BLaER1 (cell line): ENCODE measurements at regions not wholly inside any gene's neighbourhood (a gene's known extent, or its start where the extent isn't known, plus 50 kb on each side); places are given as distances from the start of the nearest gene placed in this dataset.
A peak's percentile ranks its signal among the peaks of the same experiment; 100 is the strongest.
"Not testable (repeated sequence)": the region's sequence is repeated elsewhere in the genome, so short reads cannot be mapped to it uniquely, and the experiment has no call there.

Experiments used
- H3K27ac ChIP-seq: shearing (Covaris generic); formaldehyde crosslinking; 2 replicates; pipeline ENCODE4 v1.8.1; 2022
- H3K27me3 ChIP-seq: shearing (Covaris generic); formaldehyde crosslinking; 2 replicates; pipeline ENCODE4 v1.8.1; 2022
- H3K36me3 ChIP-seq: shearing (Covaris generic); formaldehyde crosslinking; 2 replicates; pipeline ENCODE4 v1.8.1; 2022
- H3K4me1 ChIP-seq: shearing (Covaris generic); formaldehyde crosslinking; 2 replicates; pipeline ENCODE4 v1.8.1; 2022
- H3K4me2 ChIP-seq: shearing (Covaris generic); formaldehyde crosslinking; 2 replicates; pipeline ENCODE4 v1.8.1; 2022
- H3K4me3 ChIP-seq: shearing (Covaris generic); formaldehyde crosslinking; 2 replicates; pipeline ENCODE4 v1.8.1; 2022
- H3K9ac ChIP-seq: shearing (Covaris generic); formaldehyde crosslinking; 2 replicates; pipeline ENCODE4 v1.8.1; 2022
- H3K9me3 ChIP-seq: shearing (Covaris generic); formaldehyde crosslinking; 2 replicates; pipeline ENCODE4 v1.8.1; 2022
- H4K20me1 ChIP-seq: shearing (Covaris generic); formaldehyde crosslinking; 2 replicates; pipeline ENCODE4 v1.8.1; 2022
- Cebpa-rat ChIP-seq: shearing (Covaris generic); IDR thresholded peaks from 2 replicates; pipeline ENCODE4 v1.8.1; 2022

DNA sequence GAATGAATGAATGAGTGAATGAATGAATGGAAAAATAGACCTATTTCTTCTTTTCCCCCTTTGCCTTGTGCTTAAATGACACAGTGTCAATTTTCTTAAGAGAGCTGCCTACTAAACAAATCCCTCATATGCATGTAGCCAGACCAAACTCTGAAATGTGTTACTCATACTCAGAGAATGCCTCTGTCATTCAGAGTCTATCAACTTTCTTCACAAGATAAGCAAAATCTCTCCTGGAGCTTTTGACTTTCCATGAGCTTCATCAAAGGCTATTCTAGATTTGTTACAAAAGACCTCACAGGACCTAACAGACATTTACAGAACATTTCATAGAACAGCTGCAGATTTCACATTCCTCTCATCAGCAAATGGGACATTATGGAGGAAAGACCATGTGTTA lies 275.7 kb upstream of the MSX2 start:
- Histone ChIP-seq H3K36me3 (no peaks in the 10 kb centered on the region), H4K20me1 (no peaks in the 10 kb centered on the region), H3K4me2 (no peak overlapping the region), H3K4me1 (no peaks in the 10 kb centered on the region), H3K9ac (no peak overlapping the region), H3K27me3 (no peaks in the 10 kb centered on the region), H3K27ac (no peak overlapping the region), H3K9me3 (peaks cover 7% of the 10 kb centered on the region; the same call in 1 of the 2 replicates), H3K4me3 (no peak overlapping the region)
- no peak for TF ChIP-seq Cebpa-rat

DNA sequence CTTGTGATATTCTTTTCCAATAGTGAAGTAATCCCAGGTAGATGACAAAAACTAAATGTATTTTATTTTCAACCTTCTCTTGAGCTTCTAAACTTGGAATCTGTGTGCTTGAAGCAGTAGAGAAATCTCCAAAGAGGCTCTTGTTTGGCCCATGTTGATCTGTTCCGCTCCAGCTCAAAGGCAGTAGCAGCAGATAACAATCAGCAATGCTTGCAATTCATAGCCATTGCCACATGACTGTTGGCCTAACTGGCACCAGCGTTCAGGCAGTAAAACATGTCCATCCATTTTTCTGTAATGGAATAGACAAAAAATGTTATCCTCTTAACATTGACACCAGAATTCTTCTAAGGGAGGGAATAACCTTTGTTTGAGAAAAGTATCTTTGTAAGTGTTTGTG lies 270.7 kb upstream of the MSX2 start:
- no peaks in the 10 kb centered on the region for H3K36me3 ChIP-seq
- H3K9ac ChIP-seq = no peak overlapping the region
- H4K20me1 ChIP-seq = no peaks in the 10 kb centered on the region
- H3K4me2 ChIP-seq = no peak overlapping the region
- no peak overlapping the region for H3K4me3 ChIP-seq
- peaks cover 7% of the 10 kb centered on the region; the same call in 1 of the 2 replicates for H3K9me3 ChIP-seq
- no peaks in the 10 kb centered on the region for H3K27me3 ChIP-seq
- H3K27ac ChIP-seq = no peak overlapping the region
- TF ChIP-seq Cebpa-rat = no peak
- peaks cover 10% of the 10 kb centered on the region for H3K4me1 ChIP-seq

DNA sequence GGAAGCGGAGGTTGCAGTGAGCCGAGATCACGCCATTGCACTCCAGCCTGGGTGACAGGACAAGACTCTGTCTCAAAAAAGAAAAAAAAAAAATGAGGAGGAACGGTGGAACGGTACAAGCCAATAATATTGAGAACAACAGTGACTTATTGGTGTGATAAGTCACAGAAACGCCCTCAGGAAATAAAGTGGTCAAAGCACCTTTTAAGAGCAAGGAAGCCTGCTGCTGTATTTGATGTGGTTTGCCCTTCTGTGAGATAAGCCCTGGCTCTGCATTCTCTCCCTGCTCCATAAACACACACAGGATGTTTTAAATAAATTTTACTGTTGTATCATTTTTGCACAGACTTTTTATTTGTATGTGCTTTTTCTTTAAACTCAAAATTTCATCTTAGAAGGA lies 269.9 kb upstream of the MSX2 start:
- no peak overlapping the region for H3K4me3 ChIP-seq
- H3K4me1 ChIP-seq = peaks cover 10% of the 10 kb centered on the region
- H3K9ac ChIP-seq = no peak overlapping the region
- peaks cover 3% of the 10 kb centered on the region; the same call in 1 of the 2 replicates for H3K9me3 ChIP-seq
- no peak for TF ChIP-seq Cebpa-rat
- H3K36me3 ChIP-seq = no peaks in the 10 kb centered on the region
- H4K20me1 ChIP-seq = no peaks in the 10 kb centered on the region
- H3K27ac ChIP-seq = no peak overlapping the region
- H3K4me2 ChIP-seq = peak overlapping the region; percentile 26
- no peaks in the 10 kb centered on the region for H3K27me3 ChIP-seq

DNA sequence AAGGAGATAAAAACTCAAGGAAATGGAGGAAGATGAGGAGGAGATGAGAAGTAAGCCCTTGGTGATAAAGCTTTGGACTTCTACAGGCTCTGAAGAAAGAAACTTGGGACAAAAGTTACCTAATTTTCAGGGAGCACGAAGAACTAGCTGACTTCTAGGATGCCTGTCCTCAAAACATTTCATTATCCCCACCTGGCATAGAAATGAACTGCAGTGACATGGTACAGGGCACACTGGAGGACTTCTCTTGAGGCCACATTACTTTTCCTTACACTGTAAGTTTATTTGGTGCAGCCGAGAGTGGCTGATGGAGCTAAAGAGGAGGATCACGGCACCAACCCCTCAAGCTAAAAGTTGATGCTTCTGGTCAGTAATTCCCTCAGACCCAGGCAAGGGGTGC lies 269.5 kb upstream of the MSX2 start:
- peak overlapping the region; percentile 26 for H3K4me2 ChIP-seq

DNA sequence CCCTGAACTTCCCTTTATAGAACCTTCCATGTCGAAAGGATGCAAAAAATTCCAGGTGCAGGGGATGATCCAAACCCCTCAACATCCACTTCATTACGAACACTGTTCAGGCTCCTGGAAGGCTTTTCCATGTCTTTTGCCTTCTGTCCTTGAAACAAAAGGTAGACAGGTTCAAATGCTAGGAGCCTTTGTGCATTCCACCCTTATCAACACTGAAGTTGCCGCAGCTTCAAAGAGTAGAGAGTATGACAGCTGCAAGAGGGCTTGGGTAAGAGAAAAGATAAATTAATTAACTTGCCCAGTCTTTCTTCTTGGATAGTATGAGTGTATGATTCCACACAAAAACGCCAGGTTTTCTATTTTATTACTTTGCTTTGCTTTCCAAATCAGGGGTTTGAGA lies 269.1 kb upstream of the MSX2 start:
- no peaks in the 10 kb centered on the region for H3K27me3 ChIP-seq
- H3K4me3 ChIP-seq = no peak overlapping the region
- no peak overlapping the region for H3K27ac ChIP-seq
- no peak overlapping the region for H3K4me2 ChIP-seq
- H3K36me3 ChIP-seq = no peaks in the 10 kb centered on the region
- H3K9me3 ChIP-seq = no peaks in the 10 kb centered on the region
- H4K20me1 ChIP-seq = no peaks in the 10 kb centered on the region
- H3K9ac ChIP-seq = no peak overlapping the region
- H3K4me1 ChIP-seq = peaks cover 10% of the 10 kb centered on the region
- no peak for TF ChIP-seq Cebpa-rat

More for the DNA sequence above, 269.5 kb upstream of the MSX2 start:
- Histone ChIP-seq H3K36me3 (no peaks in the 10 kb centered on the region), H3K4me1 (peaks cover 10% of the 10 kb centered on the region), H3K27ac (no peak overlapping the region), H3K9ac (no peak overlapping the region), H4K20me1 (no peaks in the 10 kb centered on the region), H3K27me3 (no peaks in the 10 kb centered on the region), H3K4me3 (no peak overlapping the region), H3K9me3 (no peaks in the 10 kb centered on the region)
- no peak for TF ChIP-seq Cebpa-rat

DNA sequence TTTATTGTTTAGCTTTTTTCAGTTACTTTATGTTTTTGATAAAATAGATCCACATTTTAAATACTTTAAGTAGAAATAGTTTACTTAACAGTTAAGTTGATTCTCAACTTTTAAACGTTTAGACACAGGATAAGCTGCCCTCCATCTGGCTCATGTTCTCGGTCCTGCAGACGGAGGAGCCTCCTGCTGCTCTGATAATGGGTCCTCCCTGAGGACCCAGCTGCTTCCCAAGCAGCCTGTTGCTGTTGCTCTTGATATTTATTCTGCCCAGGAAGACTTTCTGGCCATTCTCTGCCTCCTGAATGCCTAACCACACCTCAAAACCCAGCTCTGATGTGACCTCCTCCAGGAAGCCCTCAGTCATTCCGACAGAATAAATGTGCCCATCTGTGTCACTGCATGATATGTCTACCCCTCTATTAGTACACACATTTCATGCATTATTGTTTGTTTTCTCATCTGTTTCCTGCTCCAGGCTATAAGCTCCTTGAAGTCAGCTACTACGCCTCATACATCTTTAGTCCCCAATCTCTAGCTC lies 267.2 kb upstream of the MSX2 start:
- Histone ChIP-seq H3K4me1 (peaks cover 10% of the 10 kb centered on the region), H3K27me3 (no peaks in the 10 kb centered on the region), H3K36me3 (no peaks in the 10 kb centered on the region), H4K20me1 (no peaks in the 10 kb centered on the region), H3K27ac (no peak overlapping the region), H3K4me3 (no peak overlapping the region), H3K4me2 (no peak overlapping the region), H3K9me3 (no peaks in the 10 kb centered on the region), H3K9ac (no peak overlapping the region)
- no peak for TF ChIP-seq Cebpa-rat

DNA sequence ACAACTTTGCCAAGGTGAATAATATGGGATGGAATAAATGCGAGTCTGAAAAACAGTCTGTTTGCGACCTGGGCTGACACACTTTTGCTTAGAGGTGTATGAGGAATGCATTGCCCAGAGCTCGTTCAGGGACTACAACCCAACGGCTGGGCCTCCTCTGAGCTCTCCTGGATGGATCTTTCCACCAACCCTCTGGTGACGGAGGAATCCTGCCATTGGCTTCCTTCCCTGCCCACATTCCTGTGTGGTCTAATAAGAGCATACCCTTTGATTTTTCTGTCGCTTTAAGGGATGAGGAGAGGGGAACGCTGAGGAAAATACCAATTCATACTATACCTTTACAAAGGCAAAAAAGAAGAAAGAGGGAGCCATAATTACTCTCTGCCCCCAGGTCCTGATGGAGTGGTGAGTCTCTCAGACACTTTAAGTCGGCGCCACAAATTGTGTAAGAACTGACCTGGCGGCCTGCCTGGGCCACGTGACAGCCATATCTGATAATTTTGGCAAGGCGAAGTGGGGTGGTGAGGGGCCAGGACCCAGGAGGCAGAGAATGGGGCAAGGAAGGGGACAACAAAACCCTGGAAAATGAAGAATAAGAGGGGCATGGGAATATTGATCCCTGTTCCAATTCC lies 265.2 kb upstream of the MSX2 start:
- Histone ChIP-seq H3K27ac (no peak overlapping the region), H3K4me3 (no peak overlapping the region), H3K9ac (no peak overlapping the region), H3K27me3 (no peaks in the 10 kb centered on the region), H3K4me2 (no peak overlapping the region), H3K9me3 (no peaks in the 10 kb centered on the region), H3K4me1 (peaks cover 8% of the 10 kb centered on the region), H3K36me3 (no peaks in the 10 kb centered on the region), H4K20me1 (no peaks in the 10 kb centered on the region)
- TF ChIP-seq Cebpa-rat = no peak

DNA sequence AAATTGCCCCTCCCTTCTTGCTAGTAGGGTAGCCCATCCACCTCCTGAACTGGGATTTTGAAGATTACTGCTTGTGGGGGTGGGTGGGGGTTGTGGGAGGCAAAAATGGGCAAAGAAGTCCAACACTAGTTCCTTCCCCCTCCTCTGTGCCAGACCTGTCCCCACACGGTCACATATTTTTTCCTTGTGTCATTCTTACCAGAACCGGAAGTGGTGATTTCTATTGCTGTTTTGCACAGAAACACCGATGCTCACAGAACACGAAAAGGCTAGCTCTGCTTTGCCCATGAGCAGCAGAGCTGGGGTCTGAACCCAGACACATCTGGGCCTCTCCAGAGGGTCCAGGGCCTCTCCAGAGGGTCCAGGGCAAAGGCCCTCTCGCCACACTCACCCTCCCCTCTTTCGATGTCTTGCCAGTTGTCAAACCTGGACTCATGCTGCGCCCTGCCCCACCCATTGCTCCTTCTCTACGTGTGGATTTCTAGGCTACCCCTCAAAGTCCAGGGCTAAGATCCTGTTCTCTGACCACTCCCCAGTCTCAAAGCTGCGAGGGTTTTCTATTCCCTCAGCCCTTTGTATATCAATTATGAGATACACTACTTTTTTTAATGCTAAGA lies 264.4 kb upstream of the MSX2 start:
- no peak overlapping the region for H3K27ac ChIP-seq

DNA sequence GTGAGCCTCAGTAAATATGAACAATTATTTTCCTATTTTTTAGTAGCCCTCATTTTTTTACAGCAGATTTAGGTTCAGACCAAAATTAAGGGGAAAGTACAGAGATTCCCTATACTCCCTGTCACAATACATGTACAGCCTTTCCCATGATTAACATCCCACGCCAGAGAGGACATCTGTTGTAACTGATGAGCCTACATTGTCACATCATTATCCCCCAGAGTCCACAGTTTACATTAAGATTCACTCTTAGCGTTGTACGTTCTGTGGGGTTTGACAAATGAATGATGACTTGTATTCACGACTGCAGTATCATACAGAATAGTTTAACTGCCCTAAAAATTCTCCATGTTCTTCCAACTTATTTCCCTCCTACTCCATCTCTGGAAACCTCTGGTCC lies 262.3 kb upstream of the MSX2 start:
- Histone ChIP-seq H4K20me1 (no peaks in the 10 kb centered on the region), H3K36me3 (no peaks in the 10 kb centered on the region), H3K4me2 (no peak overlapping the region), H3K4me3 (no peak overlapping the region), H3K9me3 (no peaks in the 10 kb centered on the region), H3K27ac (no peak overlapping the region), H3K27me3 (no peaks in the 10 kb centered on the region), H3K4me1 (no peaks in the 10 kb centered on the region), H3K9ac (no peak overlapping the region)
- no peak for TF ChIP-seq Cebpa-rat

More for the DNA sequence above, 264.4 kb upstream of the MSX2 start:
- TF ChIP-seq Cebpa-rat = no peak
- Histone ChIP-seq H3K4me1 (0 out of 2 replicates have a peak, but pooled peaks cover under 1% of the 10 kb centered on the region), H3K9ac (no peak overlapping the region), H3K4me3 (no peak overlapping the region), H3K36me3 (no peaks in the 10 kb centered on the region), H3K27me3 (no peaks in the 10 kb centered on the region), H3K4me2 (no peak overlapping the region), H3K9me3 (no peaks in the 10 kb centered on the region), H4K20me1 (no peaks in the 10 kb centered on the region)

DNA sequence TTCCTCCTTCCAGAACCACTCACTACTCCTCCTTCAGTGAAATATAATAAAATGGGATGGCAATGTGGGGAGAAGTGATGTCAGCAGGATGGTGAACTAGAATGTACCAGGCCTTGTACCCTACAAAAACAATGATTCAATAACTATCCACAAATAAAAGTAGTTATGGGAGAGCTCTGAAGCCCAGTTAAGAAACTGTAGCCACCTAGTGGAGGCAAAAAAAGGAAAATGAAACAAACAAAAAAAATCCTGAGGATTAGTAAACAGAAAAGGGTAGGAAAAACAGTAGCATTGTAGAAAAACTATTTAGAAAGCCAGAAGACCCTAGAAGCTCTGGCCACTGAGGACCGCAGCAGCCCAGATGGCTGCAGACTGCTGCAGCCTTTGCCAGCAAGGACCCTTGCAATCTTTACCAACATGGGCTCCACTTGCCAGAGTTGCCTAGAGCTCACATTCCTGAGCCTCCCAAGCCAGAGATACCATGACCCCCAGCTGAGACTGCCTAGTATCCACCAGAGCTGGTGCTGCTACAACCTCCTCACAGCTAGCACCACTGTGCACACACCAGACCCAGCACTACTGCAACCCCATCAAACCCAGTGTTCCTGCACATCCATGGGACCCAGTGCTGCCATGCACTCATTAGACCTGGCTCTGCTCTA lies 259.7 kb upstream of the MSX2 start:
- Histone ChIP-seq H3K27me3 (no peaks in the 10 kb centered on the region), H3K36me3 (no peaks in the 10 kb centered on the region), H4K20me1 (no peaks in the 10 kb centered on the region), H3K9me3 (no peaks in the 10 kb centered on the region), H3K4me2 (no peak overlapping the region), H3K4me1 (no peaks in the 10 kb centered on the region), H3K4me3 (no peak overlapping the region), H3K9ac (no peak overlapping the region), H3K27ac (no peak overlapping the region)
- TF ChIP-seq Cebpa-rat = no peak

DNA sequence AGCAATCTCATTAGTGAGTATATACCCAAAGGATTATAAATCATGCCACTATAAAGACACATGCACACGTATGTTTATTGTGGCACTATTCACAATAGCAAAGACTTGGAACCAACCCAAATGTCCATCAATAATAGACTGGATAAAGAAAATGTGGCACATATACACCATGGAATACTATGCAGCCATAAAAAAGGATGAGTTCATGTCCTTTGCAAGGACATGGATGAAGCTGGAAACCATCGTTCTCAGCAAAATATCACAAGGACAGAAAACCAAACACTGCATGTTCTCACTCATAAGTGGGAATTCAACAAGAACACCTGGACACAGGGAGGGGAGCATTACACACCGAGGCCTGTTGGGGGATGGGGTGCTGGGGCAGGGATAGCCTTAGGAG lies 252.9 kb upstream of the MSX2 start:
- H3K27me3 ChIP-seq, H3K4me2 ChIP-seq, H3K9ac ChIP-seq, H3K4me1 ChIP-seq, H3K4me3 ChIP-seq, H3K36me3 ChIP-seq, H4K20me1 ChIP-seq, H3K27ac ChIP-seq: not testable (repeated sequence)
- H3K9me3 ChIP-seq = peaks cover 12% of the 10 kb centered on the region
